ENCODE measurements at regions not wholly inside any gene's neighbourhood (a gene's known extent, or its start where the extent isn't known, plus 50 kb on each side); places are given as distances from the start of the nearest gene placed in this dataset.

GRCh38 chr2:150792780-150793300, 305.4 kb upstream of the RND3 start:
- no peaks in the 10 kb centered on the region for H4K20me1 ChIP-seq (ENCODE audit: low read length)
- no peak overlapping the region for H2AFZ ChIP-seq (ENCODE audit: low read length)
- ChIA-PET CTCF (no interaction called here), POLR2A (ENCODE audit: unreplicated experiment) (no interaction called here)
- H3K27me3 ChIP-seq (ENCODE audit: low read length), result no peaks in the 10 kb centered on the region
- no peak overlapping the region for H3K27ac ChIP-seq (ENCODE audit: low read length)
- H3K4me1 ChIP-seq (ENCODE audit: insufficient read depth, low read length), result no peaks in the 10 kb centered on the region
- H3K9me3 ChIP-seq (ENCODE audit: low read length), result peaks cover 8% of the 10 kb centered on the region; the same call in 1 of the 2 replicates
- no peak for TF ChIP-seq EZH2 (IDR thresholded peaks at IDR 0.05; ENCODE audit: low read length, unreplicated experiment)
- TF ChIP-seq, protein P1, sequence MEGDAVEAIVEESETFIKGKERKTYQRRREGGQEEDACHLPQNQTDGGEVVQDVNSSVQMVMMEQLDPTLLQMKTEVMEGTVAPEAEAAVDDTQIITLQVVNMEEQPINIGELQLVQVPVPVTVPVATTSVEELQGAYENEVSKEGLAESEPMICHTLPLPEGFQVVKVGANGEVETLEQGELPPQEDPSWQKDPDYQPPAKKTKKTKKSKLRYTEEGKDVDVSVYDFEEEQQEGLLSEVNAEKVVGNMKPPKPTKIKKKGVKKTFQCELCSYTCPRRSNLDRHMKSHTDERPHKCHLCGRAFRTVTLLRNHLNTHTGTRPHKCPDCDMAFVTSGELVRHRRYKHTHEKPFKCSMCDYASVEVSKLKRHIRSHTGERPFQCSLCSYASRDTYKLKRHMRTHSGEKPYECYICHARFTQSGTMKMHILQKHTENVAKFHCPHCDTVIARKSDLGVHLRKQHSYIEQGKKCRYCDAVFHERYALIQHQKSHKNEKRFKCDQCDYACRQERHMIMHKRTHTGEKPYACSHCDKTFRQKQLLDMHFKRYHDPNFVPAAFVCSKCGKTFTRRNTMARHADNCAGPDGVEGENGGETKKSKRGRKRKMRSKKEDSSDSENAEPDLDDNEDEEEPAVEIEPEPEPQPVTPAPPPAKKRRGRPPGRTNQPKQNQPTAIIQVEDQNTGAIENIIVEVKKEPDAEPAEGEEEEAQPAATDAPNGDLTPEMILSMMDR (conservative IDR thresholded peaks at IDR 0.05; ENCODE audit: low read depth, low read length), result no peak
- no peak for TF ChIP-seq EZH2phosphoT487 (IDR thresholded peaks at IDR 0.05; ENCODE audit: borderline replicate concordance, low read length)
- ATAC-seq, result no peak
- peaks cover 3% of the 10 kb centered on the region; the same call in 1 of the 2 replicates for H3K36me3 ChIP-seq (ENCODE audit: low read depth, low read length)
- no TSS peak for BruUV-seq (replicated peaks)
- no peak overlapping the region for H3K4me3 ChIP-seq (ENCODE audit: low read length)
- H3F3A ChIP-seq (ENCODE audit: low read length, unreplicated experiment), result no peaks in the 10 kb centered on the region
- no peak overlapping the region for H3K9ac ChIP-seq (ENCODE audit: low read length)
- intact Hi-C loops (cut with micrococcal nuclease), result no loop called here
- no peaks in the 10 kb centered on the region for H3K79me2 ChIP-seq (ENCODE audit: low read length)
- DNase-seq, result no peak
- H3K9me2 ChIP-seq (replicated peaks; ENCODE audit: low read length), result no peaks in the 10 kb centered on the region
- H3K4me2 ChIP-seq (ENCODE audit: low read length), result no peak overlapping the region

DNA sequence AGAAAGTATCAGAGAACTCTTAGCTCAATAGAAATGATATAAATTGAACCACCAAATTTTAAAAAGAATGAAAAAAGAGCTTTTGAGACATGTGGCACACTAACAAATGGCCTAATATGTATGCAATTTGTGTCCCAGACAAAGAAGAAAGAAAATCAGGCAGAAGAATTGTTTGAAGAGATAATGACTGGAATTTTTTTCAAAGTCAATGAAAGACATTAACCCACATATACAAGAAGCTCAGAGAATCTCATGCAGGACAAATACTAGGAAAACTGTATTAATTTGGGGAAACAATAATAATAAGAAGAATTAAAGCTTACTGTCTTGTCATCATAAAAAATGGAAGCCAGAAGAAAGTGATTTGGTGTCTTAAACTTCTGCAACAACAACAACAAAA, 304.1 kb upstream of the RND3 start:
- no peak overlapping the region for H3K4me2 ChIP-seq (ENCODE audit: low read length)
- H3F3A ChIP-seq (ENCODE audit: low read length, unreplicated experiment), result no peaks in the 10 kb centered on the region
- no TSS peak for BruUV-seq (replicated peaks)
- DNase-seq, result no peak
- ChIA-PET POLR2A (ENCODE audit: unreplicated experiment) (no interaction called here), CTCF (no interaction called here)
- ATAC-seq, result no peak
- intact Hi-C loops (cut with micrococcal nuclease), result no loop called here
- no peak for TF ChIP-seq EZH2 (IDR thresholded peaks at IDR 0.05; ENCODE audit: low read length, unreplicated experiment)
- TF ChIP-seq EZH2phosphoT487 (IDR thresholded peaks at IDR 0.05; ENCODE audit: borderline replicate concordance, low read length), result no peak
- TF ChIP-seq, protein P1 (conservative IDR thresholded peaks at IDR 0.05; ENCODE audit: low read depth, low read length), result no peak
- no peaks in the 10 kb centered on the region for H3K4me1 ChIP-seq (ENCODE audit: insufficient read depth, low read length)
- H3K79me2 ChIP-seq (ENCODE audit: low read length), result no peaks in the 10 kb centered on the region
- no peaks in the 10 kb centered on the region for H4K20me1 ChIP-seq (ENCODE audit: low read length)
- H3K27ac ChIP-seq (ENCODE audit: low read length), result no peak overlapping the region
- peaks cover 8% of the 10 kb centered on the region; the same call in 1 of the 2 replicates for H3K9me3 ChIP-seq (ENCODE audit: low read length)
- H2AFZ ChIP-seq (ENCODE audit: low read length), result no peak overlapping the region
- no peaks in the 10 kb centered on the region for H3K27me3 ChIP-seq (ENCODE audit: low read length)
- peaks cover 3% of the 10 kb centered on the region; the same call in 1 of the 2 replicates for H3K36me3 ChIP-seq (ENCODE audit: low read depth, low read length)
- no peaks in the 10 kb centered on the region for H3K9me2 ChIP-seq (replicated peaks; ENCODE audit: low read length)
- H3K9ac ChIP-seq (ENCODE audit: low read length), result no peak overlapping the region
- no peak overlapping the region for H3K4me3 ChIP-seq (ENCODE audit: low read length)

DNA sequence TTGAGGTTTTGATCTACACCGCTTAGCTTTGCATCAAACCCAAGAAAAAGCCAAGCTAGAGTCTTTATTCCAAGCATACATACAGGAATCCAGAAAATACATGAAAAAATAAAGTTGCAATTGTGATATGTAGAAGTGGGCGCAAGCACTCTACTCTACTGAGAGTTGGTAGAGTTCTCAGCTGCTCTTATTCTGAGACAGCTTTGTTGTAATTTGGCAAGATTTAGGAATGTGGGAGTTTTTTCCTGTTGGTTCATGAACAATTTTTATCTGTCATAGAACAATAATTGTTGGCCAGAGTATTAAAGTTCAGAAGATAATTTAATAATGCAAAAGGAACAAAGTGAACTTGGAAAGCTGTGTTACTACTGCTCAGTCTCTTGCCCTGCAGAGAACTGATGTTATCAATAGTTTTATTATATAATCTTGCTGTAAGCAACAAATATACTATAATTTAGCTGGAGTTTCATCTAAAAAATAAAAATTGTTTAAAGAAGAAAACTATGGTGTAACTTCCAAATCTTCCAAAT, 302.0 kb upstream of the RND3 start:
- Histone ChIP-seq H3K9me2 (replicated peaks; ENCODE audit: low read length) (no peaks in the 10 kb centered on the region), H3K36me3 (ENCODE audit: low read depth, low read length) (peaks cover 3% of the 10 kb centered on the region; the same call in 1 of the 2 replicates), H3K27me3 (ENCODE audit: low read length) (no peaks in the 10 kb centered on the region), H3K27ac (ENCODE audit: low read length) (no peak overlapping the region), H4K20me1 (ENCODE audit: low read length) (no peaks in the 10 kb centered on the region), H3K4me1 (ENCODE audit: insufficient read depth, low read length) (no peaks in the 10 kb centered on the region), H3K9ac (ENCODE audit: low read length) (no peak overlapping the region), H3K4me2 (ENCODE audit: low read length) (no peak overlapping the region), H2AFZ (ENCODE audit: low read length) (no peak overlapping the region), H3F3A (ENCODE audit: low read length, unreplicated experiment) (no peaks in the 10 kb centered on the region), H3K79me2 (ENCODE audit: low read length) (no peaks in the 10 kb centered on the region), H3K9me3 (ENCODE audit: low read length) (peaks cover 8% of the 10 kb centered on the region; the same call in 1 of the 2 replicates), H3K4me3 (ENCODE audit: low read length) (no peak overlapping the region)
- no TSS peak for BruUV-seq (replicated peaks)
- ChIA-PET CTCF (no interaction called here), POLR2A (ENCODE audit: unreplicated experiment) (no interaction called here)
- DNase-seq (no peak), ATAC-seq (no peak)
- intact Hi-C loops (cut with micrococcal nuclease), result no loop called here
- TF ChIP-seq EZH2phosphoT487 (IDR thresholded peaks at IDR 0.05; ENCODE audit: borderline replicate concordance, low read length) (no peak), EZH2 (IDR thresholded peaks at IDR 0.05; ENCODE audit: low read length, unreplicated experiment) (no peak)
- TF ChIP-seq, protein P1 (conservative IDR thresholded peaks at IDR 0.05; ENCODE audit: low read depth, low read length), result no peak

Measured in PC-3 (cell line).